ENCODE measurements at regions not wholly inside any gene's neighbourhood (a gene's known extent, or its start where the extent isn't known, plus 50 kb on each side); places are given as distances from the start of the nearest gene placed in this dataset.

DNA sequence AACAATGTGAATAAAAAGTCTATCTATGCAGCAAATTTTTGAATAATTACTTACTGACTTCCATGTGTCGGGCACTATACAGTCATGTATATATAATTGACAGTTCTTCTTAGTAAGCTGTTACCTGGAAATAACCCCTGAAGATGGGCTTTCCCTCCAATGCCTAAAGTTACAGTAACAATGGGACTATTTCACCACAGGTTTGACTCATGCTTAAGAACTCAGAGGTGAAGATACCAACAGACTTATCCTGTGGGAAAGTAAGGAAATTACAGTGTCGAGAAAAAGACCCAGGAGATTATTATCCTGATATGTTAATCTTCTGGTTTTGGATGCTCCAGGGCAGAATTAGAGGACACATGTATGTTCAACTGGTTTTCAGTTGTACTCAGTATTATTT is 601.5 kb upstream of the SOX9 start:
- TF ChIP-seq CTCF (IDR thresholded peaks at IDR 0.05) (no peak), POLR2A (IDR thresholded peaks at IDR 0.05) (no peak)
